Progenitor cell of endocrine pancreas (in vitro differentiated cells): ENCODE measurements at regions not wholly inside any gene's neighbourhood (a gene's known extent, or its start where the extent isn't known, plus 50 kb on each side); places are given as distances from the start of the nearest gene placed in this dataset.

ENCODE experiments used
- DNase-seq: peaks from one replicate; pipeline ENCODE4 v3.0.0; 2021; ENCODE audit warnings: low spot score; ENCODE audit not compliant: unreplicated experiment
- H3K27ac Mint-ChIP-seq: 2 replicates; pipeline ENCODE4 v1.8.0; 2021; ENCODE audit warnings: mild to moderate bottlenecking, moderate library complexity, mixed read lengths
- H3K27me3 Mint-ChIP-seq: 2 replicates; pipeline ENCODE4 v1.8.0; 2021; ENCODE audit warnings: mixed read lengths
- H3K36me3 Mint-ChIP-seq: 2 replicates; pipeline ENCODE4 v1.8.0; 2022; ENCODE audit warnings: mixed read lengths; ENCODE audit not compliant: insufficient read depth
- H3K4me1 Mint-ChIP-seq: 2 replicates; pipeline ENCODE4 v1.8.0; 2021; ENCODE audit warnings: low read depth, mixed read lengths
- H3K4me3 Mint-ChIP-seq: 2 replicates; pipeline ENCODE4 v1.8.0; 2021; ENCODE audit warnings: low read depth, mild to moderate bottlenecking, moderate library complexity, mixed read lengths
- H3K9me3 Mint-ChIP-seq: 2 replicates; pipeline ENCODE4 v1.8.0; 2021; ENCODE audit warnings: low read depth, mixed read lengths
- TF ChIP-seq, protein P1 (sequence below): fragments of 200-600 bp; sonication (generic); IDR thresholded peaks from one replicate; pipeline ENCODE4 v1.5.0; 2021; ENCODE audit warnings: antibody characterized with exemption, mild to moderate bottlenecking; ENCODE audit not compliant: unreplicated experiment

DNA sequence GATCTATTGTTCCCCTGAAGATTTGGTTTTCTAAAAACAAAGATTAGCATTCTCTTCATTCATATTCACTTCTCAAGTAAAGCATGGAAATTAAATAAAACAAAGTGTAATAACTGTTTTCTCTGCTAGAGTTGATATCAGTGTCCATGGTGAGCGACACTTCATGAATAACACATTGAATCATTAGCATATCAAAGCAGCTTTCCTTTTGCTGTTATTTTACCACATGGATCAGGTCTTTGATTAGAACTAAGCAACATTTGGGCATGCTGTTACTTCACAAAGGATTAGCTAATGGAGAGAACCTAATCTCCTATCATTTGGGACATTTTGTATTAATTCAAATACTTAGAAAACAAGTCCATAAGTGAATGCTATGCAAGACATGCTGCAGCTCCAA, 368.8 kb upstream of the CDH19 start:
- Mint-ChIP-seq H3K36me3 (no peaks in the 10 kb centered on the region), H3K9me3 (no peaks in the 10 kb centered on the region), H3K4me1 (no peaks in the 10 kb centered on the region), H3K4me3 (no peak overlapping the region), H3K27ac (no peak overlapping the region), H3K27me3 (no peaks in the 10 kb centered on the region)
- DNase-seq, result no peak
- TF ChIP-seq, protein P1, sequence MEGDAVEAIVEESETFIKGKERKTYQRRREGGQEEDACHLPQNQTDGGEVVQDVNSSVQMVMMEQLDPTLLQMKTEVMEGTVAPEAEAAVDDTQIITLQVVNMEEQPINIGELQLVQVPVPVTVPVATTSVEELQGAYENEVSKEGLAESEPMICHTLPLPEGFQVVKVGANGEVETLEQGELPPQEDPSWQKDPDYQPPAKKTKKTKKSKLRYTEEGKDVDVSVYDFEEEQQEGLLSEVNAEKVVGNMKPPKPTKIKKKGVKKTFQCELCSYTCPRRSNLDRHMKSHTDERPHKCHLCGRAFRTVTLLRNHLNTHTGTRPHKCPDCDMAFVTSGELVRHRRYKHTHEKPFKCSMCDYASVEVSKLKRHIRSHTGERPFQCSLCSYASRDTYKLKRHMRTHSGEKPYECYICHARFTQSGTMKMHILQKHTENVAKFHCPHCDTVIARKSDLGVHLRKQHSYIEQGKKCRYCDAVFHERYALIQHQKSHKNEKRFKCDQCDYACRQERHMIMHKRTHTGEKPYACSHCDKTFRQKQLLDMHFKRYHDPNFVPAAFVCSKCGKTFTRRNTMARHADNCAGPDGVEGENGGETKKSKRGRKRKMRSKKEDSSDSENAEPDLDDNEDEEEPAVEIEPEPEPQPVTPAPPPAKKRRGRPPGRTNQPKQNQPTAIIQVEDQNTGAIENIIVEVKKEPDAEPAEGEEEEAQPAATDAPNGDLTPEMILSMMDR, result no peak

DNA sequence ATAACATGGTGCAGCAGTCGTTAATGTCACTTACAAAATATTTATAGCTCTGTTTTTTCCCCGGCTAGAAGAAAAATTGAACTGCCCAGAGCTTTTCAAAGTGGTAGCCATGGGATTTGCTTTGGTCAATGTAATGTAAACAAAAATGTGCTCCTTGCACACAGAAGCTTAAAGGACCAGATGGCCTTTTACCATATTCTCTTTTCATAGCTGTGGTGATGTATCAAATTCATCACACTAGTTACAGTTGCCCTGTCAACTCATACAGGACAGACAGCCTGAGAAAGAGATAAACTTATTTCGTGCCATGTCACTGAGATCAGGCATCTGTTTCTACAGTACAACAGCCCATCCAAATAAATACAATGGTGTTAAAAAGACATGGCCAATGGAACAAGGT, 368.1 kb upstream of the CDH19 start:
- Mint-ChIP-seq H3K27ac (no peak overlapping the region), H3K27me3 (no peaks in the 10 kb centered on the region), H3K36me3 (no peaks in the 10 kb centered on the region), H3K9me3 (no peaks in the 10 kb centered on the region), H3K4me3 (no peak overlapping the region), H3K4me1 (no peaks in the 10 kb centered on the region)
- TF ChIP-seq, protein P1, result no peak
- DNase-seq, result no peak

DNA sequence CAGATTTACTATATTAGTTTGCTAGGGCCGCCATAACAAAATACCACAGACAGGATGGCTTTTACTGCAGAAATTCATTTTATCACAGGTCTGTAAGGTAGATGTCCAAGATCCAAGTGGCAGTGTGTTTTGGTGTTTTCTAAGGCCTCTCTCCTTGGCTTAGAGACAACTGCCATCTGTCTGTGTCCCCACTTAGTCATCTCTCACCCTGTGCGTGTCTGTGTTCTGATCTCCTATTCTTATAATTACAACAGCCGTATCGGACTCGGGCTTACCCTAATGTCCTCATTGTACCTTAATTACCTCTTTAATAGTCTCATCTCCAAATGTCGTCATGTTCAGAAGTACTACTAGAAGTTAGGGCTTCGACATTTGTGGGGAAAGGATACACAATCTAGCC, 362.3 kb upstream of the CDH19 start:
- no peak overlapping the region for H3K27ac Mint-ChIP-seq
- no peaks in the 10 kb centered on the region for H3K4me1 Mint-ChIP-seq
- no peaks in the 10 kb centered on the region for H3K27me3 Mint-ChIP-seq
- H3K9me3 Mint-ChIP-seq, result no peaks in the 10 kb centered on the region
- TF ChIP-seq, protein P1, result no peak
- no peak overlapping the region for H3K4me3 Mint-ChIP-seq
- H3K36me3 Mint-ChIP-seq, result no peaks in the 10 kb centered on the region
- no peak for DNase-seq

DNA sequence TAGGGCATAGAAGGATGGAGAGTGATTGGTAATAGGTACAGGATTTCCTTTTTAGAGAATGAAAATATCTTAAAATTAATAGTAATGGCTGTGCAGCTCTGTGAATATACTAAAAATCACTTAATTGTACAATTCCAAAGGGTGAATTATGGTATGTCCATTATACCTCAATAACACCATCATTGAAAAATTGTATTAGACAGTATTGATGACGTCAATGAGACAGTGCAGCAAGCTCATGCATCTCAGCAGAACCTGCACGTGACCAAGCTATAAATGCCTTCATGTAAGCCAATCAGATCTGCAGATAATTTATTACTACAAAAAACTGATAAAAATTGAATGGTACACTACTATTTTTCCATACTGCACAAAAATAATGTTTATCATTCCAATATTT, 354.4 kb upstream of the CDH19 start:
- no peaks in the 10 kb centered on the region for H3K27me3 Mint-ChIP-seq
- no peaks in the 10 kb centered on the region for H3K9me3 Mint-ChIP-seq
- TF ChIP-seq, protein P1, result no peak
- peaks cover 10% of the 10 kb centered on the region for H3K4me1 Mint-ChIP-seq
- no peak overlapping the region for H3K27ac Mint-ChIP-seq
- no peak for DNase-seq
- no peaks in the 10 kb centered on the region for H3K36me3 Mint-ChIP-seq
- no peak overlapping the region for H3K4me3 Mint-ChIP-seq

DNA sequence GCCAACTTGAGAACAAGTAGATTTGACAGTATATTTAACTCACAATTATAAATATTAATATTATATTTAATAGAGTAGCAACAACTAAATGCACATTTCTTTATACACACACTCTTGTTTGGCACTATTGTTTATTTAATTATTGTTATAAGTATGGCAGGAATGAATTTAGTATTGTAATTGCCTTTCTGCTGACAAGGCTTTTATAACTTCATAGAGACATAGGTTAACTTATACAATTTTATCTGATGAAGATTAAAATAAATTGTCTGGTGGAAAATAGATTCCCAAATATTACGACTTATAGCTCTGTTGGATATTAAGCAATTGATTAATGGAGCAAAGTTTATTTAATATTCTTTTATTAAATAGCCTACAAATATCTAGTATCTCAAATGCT, 347.9 kb upstream of the CDH19 start:
- no peaks in the 10 kb centered on the region for H3K36me3 Mint-ChIP-seq
- no peak overlapping the region for H3K27ac Mint-ChIP-seq
- TF ChIP-seq, protein P1, result no peak
- peaks cover 19% of the 10 kb centered on the region for H3K9me3 Mint-ChIP-seq
- H3K4me1 Mint-ChIP-seq, result peaks cover 10% of the 10 kb centered on the region
- no peak for DNase-seq
- H3K27me3 Mint-ChIP-seq, result no peaks in the 10 kb centered on the region
- H3K4me3 Mint-ChIP-seq, result no peak overlapping the region
